Activated naive CD8-positive, alpha-beta T cell treated with anti-CD3 and anti-CD28 coated beads, Interleukin-2, amount 50 U/mL, for 24 hours (primary cell): ENCODE measurements at regions not wholly inside any gene's neighbourhood (a gene's known extent, or its start where the extent isn't known, plus 50 kb on each side); places are given as distances from the start of the nearest gene placed in this dataset.
"Not testable (repeated sequence)": the region's sequence is repeated elsewhere in the genome, so short reads cannot be mapped to it uniquely, and the experiment has no call there.

Source experiments
- ATAC-seq: fragments of 150-1000 bp; cut with Tn5 transposase; one replicate; pipeline ENCODE4 v1.10.0; 2021
- DNase-seq: peaks from one replicate; pipeline ENCODE4 v3.0.0; 2021
- H3K27ac Mint-ChIP-seq: one replicate; pipeline ENCODE4 v1.8.0; 2021; ENCODE audit warnings: mild to moderate bottlenecking, mixed read lengths
- H3K27me3 Mint-ChIP-seq: one replicate; pipeline ENCODE4 v1.8.0; 2021; ENCODE audit warnings: mixed read lengths
- H3K36me3 Mint-ChIP-seq: one replicate; pipeline ENCODE4 v1.8.0; 2021; ENCODE audit warnings: low read depth, mixed read lengths
- H3K4me1 Mint-ChIP-seq: one replicate; pipeline ENCODE4 v1.8.0; 2021; ENCODE audit warnings: mixed read lengths
- H3K4me3 Mint-ChIP-seq: one replicate; pipeline ENCODE4 v1.8.0; 2021; ENCODE audit warnings: mild to moderate bottlenecking, moderate library complexity, mixed read lengths
- H3K9me3 Mint-ChIP-seq: one replicate; pipeline ENCODE4 v1.8.0; 2021; ENCODE audit warnings: mixed read lengths

DNA sequence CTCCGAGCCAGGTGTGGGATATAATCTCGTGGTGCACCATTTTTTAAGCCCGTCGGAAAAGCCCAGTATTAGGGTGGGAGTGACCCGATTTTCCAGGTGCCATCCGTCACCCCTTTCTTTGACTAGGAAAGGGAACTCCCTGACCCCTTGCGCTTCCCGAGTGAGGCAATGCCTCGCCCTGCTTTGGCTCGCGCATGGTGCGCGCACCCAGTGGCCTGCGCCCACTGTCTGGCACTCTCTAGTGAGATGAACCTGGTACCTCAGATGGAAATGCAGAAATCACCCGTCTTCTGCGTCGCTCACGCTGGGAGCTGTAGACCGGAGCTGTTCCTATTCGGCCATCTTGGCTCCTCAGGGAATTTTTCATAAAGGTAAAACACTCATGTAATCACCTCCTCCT lies 63.9 kb downstream of the RWDD3 start:
- not testable (repeated sequence) for DNase-seq, H3K4me3 Mint-ChIP-seq, ATAC-seq, H3K27ac Mint-ChIP-seq, H3K4me1 Mint-ChIP-seq, H3K9me3 Mint-ChIP-seq, H3K27me3 Mint-ChIP-seq, H3K36me3 Mint-ChIP-seq

DNA sequence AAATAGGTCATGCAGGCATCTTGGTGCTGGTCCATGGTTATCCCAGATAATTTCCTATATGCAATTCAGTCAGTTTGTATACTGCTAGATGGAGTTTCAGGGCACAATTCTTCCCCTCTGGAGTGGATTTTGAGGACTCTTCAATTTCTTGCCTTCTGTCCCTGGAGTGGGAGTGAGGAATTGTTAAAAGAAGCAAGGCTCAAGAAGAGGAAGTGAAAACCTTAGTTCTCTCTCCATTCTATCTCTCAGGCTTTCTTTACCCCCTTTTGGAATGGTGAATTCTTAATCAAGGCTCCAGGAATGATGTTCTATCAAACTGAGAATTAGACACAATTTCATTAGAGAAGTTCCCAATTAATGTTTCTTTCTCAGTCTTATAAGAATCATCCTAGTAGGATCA lies 67.1 kb downstream of the RWDD3 start:
- H3K4me1 Mint-ChIP-seq = no peaks in the 10 kb centered on the region
- H3K27ac Mint-ChIP-seq = no peak overlapping the region
- peaks cover 6% of the 10 kb centered on the region for H3K9me3 Mint-ChIP-seq
- ATAC-seq = no peak
- no peaks in the 10 kb centered on the region for H3K36me3 Mint-ChIP-seq
- H3K4me3 Mint-ChIP-seq = no peak overlapping the region
- no peak for DNase-seq
- peaks cover 5% of the 10 kb centered on the region for H3K27me3 Mint-ChIP-seq

DNA sequence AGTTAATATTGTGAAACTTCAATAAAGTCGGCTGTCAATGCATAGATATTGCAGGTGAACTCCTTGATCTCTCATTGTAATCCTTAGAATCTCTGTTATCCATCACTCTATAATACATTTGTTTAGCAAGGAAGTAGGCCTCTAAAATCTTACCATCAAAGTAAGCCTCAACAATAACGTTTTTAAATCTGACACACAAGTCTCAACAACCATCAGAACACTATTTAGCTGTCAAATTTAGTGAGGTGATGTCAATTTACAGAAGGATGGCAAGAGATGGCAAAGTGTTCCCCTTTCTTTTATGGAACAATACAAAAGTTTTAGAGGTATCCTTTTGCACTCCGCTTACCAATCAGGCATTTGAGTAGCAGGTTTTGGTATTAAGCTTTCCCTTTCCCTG lies 67.6 kb downstream of the RWDD3 start:
- DNase-seq (no peak), ATAC-seq (no peak)
- H3K9me3 Mint-ChIP-seq = peaks cover 6% of the 10 kb centered on the region
- H3K36me3 Mint-ChIP-seq = no peaks in the 10 kb centered on the region
- H3K27ac Mint-ChIP-seq = no peak overlapping the region
- no peak overlapping the region for H3K4me3 Mint-ChIP-seq
- no peaks in the 10 kb centered on the region for H3K4me1 Mint-ChIP-seq
- peaks cover 5% of the 10 kb centered on the region for H3K27me3 Mint-ChIP-seq

DNA sequence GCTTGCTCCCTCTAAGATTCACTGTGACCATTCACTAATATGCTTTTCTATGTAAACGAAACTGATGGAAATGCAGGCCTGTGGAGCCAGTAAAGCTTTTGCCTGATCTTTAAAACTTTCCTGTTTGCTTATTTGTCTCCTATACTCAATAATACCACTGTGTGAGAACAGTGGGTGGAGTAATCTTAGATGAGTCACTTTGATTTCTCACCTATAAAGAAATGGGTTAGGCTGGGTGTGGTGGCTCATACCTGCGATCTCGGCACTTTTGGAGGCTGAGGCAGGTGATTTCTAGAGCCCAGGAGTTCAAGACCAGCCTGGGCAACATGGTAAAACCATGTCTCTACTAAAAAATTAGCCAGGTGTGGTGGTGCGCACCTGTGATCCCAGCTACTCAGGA lies 70.8 kb downstream of the RWDD3 start:
- no peak for ATAC-seq
- no peaks in the 10 kb centered on the region for H3K36me3 Mint-ChIP-seq
- H3K4me3 Mint-ChIP-seq = no peak overlapping the region
- no peak overlapping the region for H3K27ac Mint-ChIP-seq
- peaks cover 21% of the 10 kb centered on the region for H3K27me3 Mint-ChIP-seq
- no peak for DNase-seq
- peaks cover 3% of the 10 kb centered on the region for H3K9me3 Mint-ChIP-seq
- H3K4me1 Mint-ChIP-seq = no peaks in the 10 kb centered on the region

DNA sequence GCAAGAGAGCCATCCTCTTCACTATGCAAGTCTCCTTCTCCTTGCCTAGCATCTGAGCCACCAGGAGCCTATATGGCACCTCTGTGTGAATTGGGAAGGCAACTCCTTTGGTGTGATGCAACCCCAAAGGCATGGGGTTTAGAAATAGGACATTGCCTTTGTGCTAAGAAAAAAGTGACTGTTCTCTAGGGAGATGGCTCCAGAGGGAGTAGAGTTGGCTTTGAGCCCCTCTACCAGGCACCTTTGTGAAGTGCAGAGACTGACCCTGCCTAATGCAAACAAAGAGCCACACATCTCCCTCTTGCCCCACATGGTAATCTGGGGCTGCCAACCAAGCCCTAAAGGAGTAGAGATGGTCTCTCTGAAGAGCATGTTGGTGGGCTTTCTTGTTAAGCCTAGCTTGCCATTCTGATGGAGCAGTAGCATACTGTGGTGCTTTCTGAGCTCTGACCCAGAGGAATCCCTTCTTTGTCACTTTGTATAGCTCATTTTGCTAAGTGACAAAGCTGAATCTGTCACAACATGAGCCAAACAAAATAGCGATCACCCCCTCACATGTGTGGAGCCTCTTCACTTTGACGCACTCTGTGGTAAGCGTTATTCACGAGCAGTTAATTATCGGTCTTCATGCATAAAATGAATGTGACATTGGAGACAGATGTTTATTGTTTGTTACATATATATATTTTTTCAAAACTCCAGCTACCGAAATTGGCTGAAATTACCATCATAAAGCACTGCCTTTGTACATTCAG lies 74.4 kb downstream of the RWDD3 start:
- Mint-ChIP-seq H3K36me3 (no peaks in the 10 kb centered on the region), H3K27me3 (peaks cover 18% of the 10 kb centered on the region), H3K27ac (no peak overlapping the region)

DNA sequence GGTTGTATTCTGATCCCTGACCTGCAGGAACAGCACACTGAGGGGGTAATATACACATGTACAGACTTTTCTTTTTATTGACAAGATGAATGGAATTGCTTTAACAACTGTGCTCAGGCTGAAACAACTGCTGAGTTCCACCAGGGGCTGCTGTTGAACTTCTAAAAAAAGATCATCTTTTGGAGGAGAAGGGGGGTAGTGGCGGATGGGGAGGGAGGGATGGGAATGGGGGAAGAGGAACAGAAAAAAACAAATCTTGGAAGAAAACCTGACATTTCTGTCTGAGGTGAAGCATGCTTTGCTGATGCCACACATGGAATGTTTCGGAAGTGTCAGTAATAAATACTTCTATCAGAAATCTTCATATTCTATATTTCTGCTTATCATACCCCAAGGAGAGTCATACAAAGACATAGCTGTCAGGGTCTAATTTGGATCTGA lies 75.0 kb downstream of the RWDD3 start:
- ATAC-seq = no peak
- H3K4me3 Mint-ChIP-seq = no peak overlapping the region
- no peaks in the 10 kb centered on the region for H3K36me3 Mint-ChIP-seq
- H3K9me3 Mint-ChIP-seq = no peaks in the 10 kb centered on the region
- H3K4me1 Mint-ChIP-seq = no peaks in the 10 kb centered on the region
- no peak for DNase-seq
- no peak overlapping the region for H3K27ac Mint-ChIP-seq
- peaks cover 18% of the 10 kb centered on the region for H3K27me3 Mint-ChIP-seq

More for the DNA sequence above, 74.4 kb downstream of the RWDD3 start:
- H3K9me3 Mint-ChIP-seq = no peaks in the 10 kb centered on the region
- no peak overlapping the region for H3K4me3 Mint-ChIP-seq
- ATAC-seq (no peak), DNase-seq (no peak)
- no peaks in the 10 kb centered on the region for H3K4me1 Mint-ChIP-seq

DNA sequence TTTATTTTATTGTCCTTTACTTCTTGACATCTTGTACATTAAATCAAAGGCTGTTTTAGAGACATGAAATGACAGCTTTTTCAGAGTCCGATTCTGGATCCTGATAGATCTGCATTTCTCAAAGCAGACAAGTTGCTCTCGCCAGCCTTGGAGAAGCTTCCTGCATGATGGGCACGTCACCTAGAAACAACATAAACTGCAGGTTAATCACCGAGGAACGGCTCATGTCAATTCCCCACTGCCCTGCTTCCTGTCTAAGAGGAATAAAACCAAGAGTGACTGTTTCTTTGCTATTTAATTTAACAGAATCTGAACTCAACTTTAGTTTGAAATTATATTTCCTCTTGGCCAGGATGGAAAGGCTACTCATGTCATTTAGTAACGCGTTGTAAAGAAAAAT lies 77.0 kb downstream of the RWDD3 start:
- H3K36me3 Mint-ChIP-seq = no peaks in the 10 kb centered on the region
- no peaks in the 10 kb centered on the region for H3K4me1 Mint-ChIP-seq
- H3K4me3 Mint-ChIP-seq = no peak overlapping the region
- peaks cover 16% of the 10 kb centered on the region for H3K27me3 Mint-ChIP-seq
- no peak for ATAC-seq
- no peak overlapping the region for H3K27ac Mint-ChIP-seq
- no peak for DNase-seq
- no peaks in the 10 kb centered on the region for H3K9me3 Mint-ChIP-seq

DNA sequence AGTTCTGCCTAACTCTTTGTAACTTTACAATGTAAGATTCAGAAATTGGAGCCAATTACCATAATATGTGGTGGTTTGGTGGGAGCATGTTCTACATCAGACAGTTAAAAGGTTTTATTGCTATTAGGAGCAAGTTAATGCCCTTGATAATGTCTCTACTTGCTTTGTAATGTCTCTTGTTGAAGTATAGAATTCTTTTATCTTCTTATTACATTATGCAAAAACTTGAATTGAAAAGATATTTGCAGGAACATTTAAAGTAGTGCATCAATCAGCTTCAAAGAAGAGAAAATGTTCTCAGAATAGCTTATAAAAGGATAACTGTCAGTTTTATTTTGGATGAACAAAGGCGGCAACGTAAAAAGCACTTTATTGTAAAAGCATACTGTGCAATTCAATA lies 77.8 kb downstream of the RWDD3 start:
- Mint-ChIP-seq H3K27me3 (peaks cover 16% of the 10 kb centered on the region), H3K36me3 (no peaks in the 10 kb centered on the region), H3K4me1 (no peaks in the 10 kb centered on the region), H3K9me3 (no peaks in the 10 kb centered on the region), H3K4me3 (no peak overlapping the region), H3K27ac (no peak overlapping the region)
- no peak for DNase-seq
- ATAC-seq = no peak

DNA sequence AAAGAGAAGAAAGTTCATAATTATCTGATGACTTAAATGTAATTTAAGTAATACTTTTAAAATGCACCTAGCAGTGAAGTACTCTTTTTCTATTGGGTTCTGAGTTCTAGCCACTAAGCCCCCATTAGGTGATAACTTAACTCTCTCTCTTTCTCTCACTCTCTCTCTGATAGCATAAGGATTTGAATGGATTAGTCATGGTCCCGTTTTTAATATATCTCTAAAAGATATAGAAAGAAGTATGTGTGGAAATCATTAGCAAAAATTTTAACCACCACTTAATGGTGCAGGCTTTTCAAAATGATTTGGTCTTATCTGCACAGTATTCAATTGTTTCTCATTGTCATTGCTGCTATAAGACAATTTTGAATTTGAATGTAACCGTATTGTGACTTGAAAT lies 78.2 kb downstream of the RWDD3 start:
- ATAC-seq (no peak), DNase-seq (no peak)
- Mint-ChIP-seq H3K27ac (no peak overlapping the region), H3K4me3 (no peak overlapping the region), H3K36me3 (no peaks in the 10 kb centered on the region), H3K9me3 (no peaks in the 10 kb centered on the region), H3K27me3 (peaks cover 13% of the 10 kb centered on the region), H3K4me1 (no peaks in the 10 kb centered on the region)

DNA sequence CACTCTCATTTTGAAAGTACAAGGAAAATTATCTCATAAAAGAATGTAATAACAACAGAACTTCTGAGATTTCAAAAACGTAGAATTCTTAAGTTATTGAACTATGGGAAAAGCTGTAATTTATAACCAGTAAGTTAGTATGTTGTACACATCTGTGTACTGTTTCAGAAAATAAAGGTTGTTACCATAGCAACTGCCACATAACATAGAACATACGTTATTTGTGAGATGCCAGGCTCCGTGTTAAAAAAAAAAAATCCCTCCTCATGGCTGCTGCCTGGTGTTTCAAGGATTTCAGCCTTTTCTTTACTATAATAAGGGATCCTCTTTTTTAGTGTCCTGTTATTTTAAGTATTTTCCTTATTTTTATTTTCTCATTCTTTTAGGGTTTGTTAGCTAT lies 79.5 kb downstream of the RWDD3 start:
- H3K4me3 Mint-ChIP-seq = no peak overlapping the region
- H3K27ac Mint-ChIP-seq = no peak overlapping the region
- ATAC-seq = no peak
- no peaks in the 10 kb centered on the region for H3K9me3 Mint-ChIP-seq
- H3K4me1 Mint-ChIP-seq = no peaks in the 10 kb centered on the region
- DNase-seq = no peak
- H3K36me3 Mint-ChIP-seq = no peaks in the 10 kb centered on the region
- peaks cover 8% of the 10 kb centered on the region for H3K27me3 Mint-ChIP-seq

DNA sequence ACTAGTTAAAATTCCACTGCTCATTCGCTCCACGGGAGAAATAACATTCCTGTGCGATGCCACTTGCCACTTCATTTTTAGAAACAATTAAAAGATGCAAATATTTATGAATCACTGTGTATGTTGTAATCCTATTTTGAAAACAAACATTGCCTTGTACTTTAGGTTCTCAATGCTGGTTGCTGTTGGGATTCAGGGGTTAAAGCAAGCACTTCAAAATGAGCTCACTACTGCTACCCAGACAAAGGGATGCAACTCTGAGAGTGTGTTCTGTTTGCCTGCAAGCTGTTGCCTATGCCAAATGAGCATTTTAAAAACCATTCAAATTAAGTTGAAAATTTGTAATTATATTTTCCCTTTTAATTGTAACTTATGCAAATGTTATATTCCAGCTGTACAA lies 87.5 kb downstream of the RWDD3 start:
- no peak for DNase-seq
- no peak for ATAC-seq
- peaks cover 11% of the 10 kb centered on the region for H3K27me3 Mint-ChIP-seq
- no peaks in the 10 kb centered on the region for H3K36me3 Mint-ChIP-seq
- H3K4me1 Mint-ChIP-seq = no peaks in the 10 kb centered on the region
- H3K4me3 Mint-ChIP-seq = no peak overlapping the region
- H3K27ac Mint-ChIP-seq = no peak overlapping the region
- no peaks in the 10 kb centered on the region for H3K9me3 Mint-ChIP-seq

DNA sequence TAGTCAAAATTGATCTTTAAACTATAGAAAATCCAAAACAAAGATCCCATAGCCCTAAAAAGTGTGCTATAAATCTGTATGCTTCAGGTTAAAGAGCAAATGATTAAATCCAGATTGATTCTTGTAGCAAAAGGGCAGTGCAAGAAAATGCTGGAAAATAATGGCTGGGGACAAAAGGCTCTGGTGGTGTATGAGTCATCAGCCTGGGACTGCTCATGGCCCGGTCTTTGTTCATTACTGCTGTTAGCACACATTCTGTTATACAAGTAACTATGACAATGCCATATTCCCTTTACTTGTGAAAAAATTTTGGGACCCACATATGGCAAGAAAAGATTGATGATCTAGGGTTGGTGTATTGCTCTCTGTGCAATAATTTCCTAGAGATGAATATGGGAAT lies 89.1 kb downstream of the RWDD3 start:
- DNase-seq (no peak), ATAC-seq (no peak)
- Mint-ChIP-seq H3K27ac (no peak overlapping the region), H3K27me3 (peaks cover 11% of the 10 kb centered on the region), H3K4me1 (no peaks in the 10 kb centered on the region), H3K36me3 (no peaks in the 10 kb centered on the region), H3K4me3 (no peak overlapping the region), H3K9me3 (no peaks in the 10 kb centered on the region)

DNA sequence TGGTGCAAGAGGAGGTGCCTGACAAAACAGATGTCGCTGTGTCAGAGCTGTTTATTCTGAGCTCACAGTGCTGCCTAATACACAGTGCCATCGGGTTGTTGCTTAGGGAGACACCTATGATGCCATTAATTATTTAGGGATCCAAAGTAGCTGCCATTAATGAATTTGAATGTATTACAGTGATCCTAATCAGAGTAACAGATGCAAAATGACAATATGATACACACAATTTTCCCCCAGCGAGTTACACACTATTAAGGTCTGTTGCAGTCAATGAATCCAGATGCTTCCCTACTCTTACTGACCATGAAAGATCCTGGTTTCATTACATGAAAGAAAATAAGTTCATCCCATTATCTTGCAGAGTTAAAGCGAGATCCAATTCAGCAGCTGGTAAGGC lies 91.3 kb downstream of the RWDD3 start:
- Mint-ChIP-seq H3K36me3 (no peaks in the 10 kb centered on the region), H3K27ac (no peak overlapping the region), H3K9me3 (no peaks in the 10 kb centered on the region), H3K4me3 (no peak overlapping the region), H3K27me3 (peaks cover 7% of the 10 kb centered on the region), H3K4me1 (no peaks in the 10 kb centered on the region)
- no peak for DNase-seq
- no peak for ATAC-seq

DNA sequence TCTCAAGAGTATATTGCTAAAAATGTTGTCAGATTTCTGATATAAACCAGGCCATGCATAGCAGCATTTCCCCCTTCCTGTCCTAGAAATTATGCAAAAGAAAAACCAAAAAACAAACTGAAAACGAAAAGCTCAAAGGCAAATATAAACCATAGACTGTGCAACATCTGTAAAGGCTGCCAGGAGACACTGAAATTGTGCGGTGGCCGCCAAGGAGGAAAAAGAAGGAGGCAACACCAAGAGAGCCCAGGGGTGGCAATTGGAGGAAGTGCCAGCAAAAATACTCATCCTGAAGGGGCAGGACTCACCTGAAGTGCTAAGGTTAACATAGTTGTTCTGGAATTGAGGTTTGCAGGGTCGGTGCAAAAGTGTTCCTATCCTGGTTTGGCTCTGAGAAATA lies 92.0 kb downstream of the RWDD3 start:
- Mint-ChIP-seq H3K36me3 (no peaks in the 10 kb centered on the region), H3K4me1 (no peaks in the 10 kb centered on the region), H3K27ac (no peak overlapping the region), H3K27me3 (peaks cover 7% of the 10 kb centered on the region), H3K4me3 (no peak overlapping the region), H3K9me3 (no peaks in the 10 kb centered on the region)
- ATAC-seq (no peak), DNase-seq (no peak)

DNA sequence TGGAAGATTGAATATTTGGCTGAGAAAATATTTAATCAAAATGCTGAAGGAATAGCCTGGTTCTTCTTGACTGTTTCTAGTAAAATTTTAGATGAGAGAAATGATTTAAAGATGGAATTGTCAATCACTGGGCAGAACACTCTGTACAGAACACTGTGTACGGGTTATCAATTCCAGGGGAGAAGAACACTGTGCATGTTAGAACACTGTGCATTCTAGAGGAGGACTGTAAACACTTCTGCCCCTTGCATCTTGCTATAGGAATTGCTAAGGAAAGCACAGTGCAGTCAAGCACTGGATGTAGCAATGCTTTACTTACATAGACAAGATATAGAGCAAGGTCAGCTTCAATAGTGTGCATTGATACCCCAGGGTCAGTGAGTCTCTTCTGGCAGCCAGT lies 98.7 kb downstream of the RWDD3 start:
- no peaks in the 10 kb centered on the region for H3K27me3 Mint-ChIP-seq
- H3K4me3 Mint-ChIP-seq = no peak overlapping the region
- ATAC-seq (no peak), DNase-seq (no peak)
- no peaks in the 10 kb centered on the region for H3K36me3 Mint-ChIP-seq
- no peaks in the 10 kb centered on the region for H3K9me3 Mint-ChIP-seq
- no peak overlapping the region for H3K27ac Mint-ChIP-seq
- H3K4me1 Mint-ChIP-seq = no peaks in the 10 kb centered on the region

DNA sequence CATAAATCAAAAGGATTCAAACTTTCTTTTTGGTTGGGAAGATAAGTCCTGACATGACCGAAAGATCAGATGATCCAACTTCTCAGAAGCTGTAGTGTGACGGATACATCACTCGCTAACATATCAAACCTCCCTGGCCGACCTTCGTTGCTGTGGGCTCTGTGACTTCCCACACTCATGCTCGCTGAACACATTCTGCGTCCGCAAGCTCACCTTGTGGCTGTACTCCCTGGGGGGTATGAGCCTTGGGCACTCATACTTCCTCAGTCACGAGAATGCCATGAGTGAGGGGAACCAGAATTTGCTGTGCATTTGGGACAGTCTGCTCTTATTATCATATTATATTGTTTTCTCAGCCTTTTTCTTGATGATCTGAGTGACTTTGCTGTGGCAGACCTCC lies 105.4 kb downstream of the RWDD3 start:
- Mint-ChIP-seq H3K4me3 (no peak overlapping the region), H3K4me1 (no peaks in the 10 kb centered on the region), H3K27me3 (peaks cover 2% of the 10 kb centered on the region), H3K36me3 (no peaks in the 10 kb centered on the region), H3K27ac (no peak overlapping the region), H3K9me3 (no peaks in the 10 kb centered on the region)
- no peak for DNase-seq
- no peak for ATAC-seq
